Neural cell (in vitro differentiated cells): ENCODE measurements at regions not wholly inside any gene's neighbourhood (a gene's known extent, or its start where the extent isn't known, plus 50 kb on each side); places are given as distances from the start of the nearest gene placed in this dataset.
"Not testable (repeated sequence)": the region's sequence is repeated elsewhere in the genome, so short reads cannot be mapped to it uniquely, and the experiment has no call there.

Source experiments
- H2AFZ ChIP-seq: fragments of 200-600, 300-800 bp; sonication (generic), shearing (Covaris generic); 2 replicates; pipeline ENCODE4 v1.6.0; 2014; ENCODE audit warnings: low read depth, mild to moderate bottlenecking, antibody characterized with exemption, low read length, moderate library complexity
- H3F3A ChIP-seq: fragments of 200-600 bp; shearing (Covaris generic); 2 replicates; pipeline ENCODE4 v1.6.1; 2016; ENCODE audit warnings: mild to moderate bottlenecking, moderate library complexity, mixed read lengths, antibody characterized with exemption, low read length; ENCODE audit not compliant: insufficient read depth, poor library complexity, severe bottlenecking
- H3K27ac ChIP-seq: fragments of 200-600, 300-800 bp; sonication (generic), shearing (Covaris generic); 2 replicates; pipeline ENCODE4 v1.5.1; 2014; ENCODE audit warnings: mild to moderate bottlenecking, low read length, moderate library complexity
- H3K27me3 ChIP-seq: fragments of 300-800, 200-600 bp; sonication (generic), shearing (Covaris generic); 2 replicates; pipeline ENCODE4 v1.6.0; 2014; ENCODE audit warnings: mild to moderate bottlenecking, low read depth, low read length, moderate library complexity; ENCODE audit not compliant: insufficient read depth
- H3K36me3 ChIP-seq: fragments of 300-800, 200-600 bp; sonication (generic), shearing (Covaris generic); 2 replicates; pipeline ENCODE4 v1.5.1; 2014; ENCODE audit warnings: mild to moderate bottlenecking, antibody characterized with exemption, low read length, moderate library complexity; ENCODE audit not compliant: insufficient read depth
- H3K4me2 ChIP-seq: fragments of 300-800, 200-600 bp; sonication (generic), shearing (Covaris generic); 2 replicates; pipeline ENCODE4 v1.6.0; 2014; ENCODE audit warnings: mild to moderate bottlenecking, low read length
- H3K4me3 ChIP-seq: fragments of 300-800, 200-600 bp; sonication (generic), shearing (Covaris generic); 2 replicates; pipeline ENCODE4 v1.5.1; 2014; ENCODE audit warnings: mild to moderate bottlenecking, low read length, moderate library complexity
- H3K79me2 ChIP-seq: fragments of 200-600 bp; shearing (Covaris generic); replicated peaks from 2 replicates; pipeline ENCODE4 v1.6.0; 2014; ENCODE audit warnings: mild to moderate bottlenecking, low read length, moderate library complexity; ENCODE audit not compliant: insufficient read depth
- H3K9ac ChIP-seq: fragments of 300-800, 200-600 bp; sonication (generic), shearing (Covaris generic); 2 replicates; pipeline ENCODE4 v1.6.1; 2016; ENCODE audit warnings: mild to moderate bottlenecking, low read length, mixed read lengths
- H3K9me2 ChIP-seq: fragments of 200-600 bp; shearing (Covaris generic); 2 replicates; pipeline ENCODE4 v1.6.1; 2016; ENCODE audit warnings: mild to moderate bottlenecking, low read length, mixed read lengths; ENCODE audit not compliant: insufficient read depth
- H3K9me3 ChIP-seq: fragments of 200-600, 300-800 bp; sonication (generic), shearing (Covaris generic); 2 replicates; pipeline ENCODE4 v1.6.1; 2016; ENCODE audit warnings: mild to moderate bottlenecking, mixed run types, low read length, moderate library complexity, mixed read lengths
- H4K20me1 ChIP-seq: fragments of 200-600 bp; shearing (Covaris generic); 2 replicates; pipeline ENCODE4 v1.6.1; 2016; ENCODE audit warnings: mild to moderate bottlenecking, mixed run types; ENCODE audit not compliant: insufficient read depth
- EP300 ChIP-seq: fragments of 450-650 bp; conservative IDR thresholded peaks from 2 replicates; pipeline ENCODE4 v1.6.1; 2014; ENCODE audit warnings: antibody characterized with exemption, mild to moderate bottlenecking, moderate library complexity; ENCODE audit not compliant: poor library complexity, severe bottlenecking
- EZH2 ChIP-seq: fragments of 200-600, 300-800 bp; shearing (Covaris generic), sonication (generic); IDR thresholded peaks from 2 replicates; pipeline ENCODE4 v1.6.1; 2014; ENCODE audit warnings: antibody characterized with exemption, low read length, borderline replicate concordance, mild to moderate bottlenecking; ENCODE audit not compliant: insufficient read depth, poor library complexity, severe bottlenecking
- MXI1 ChIP-seq: fragments of 450-650 bp; conservative IDR thresholded peaks from 2 replicates; pipeline ENCODE4 v1.6.1; 2014; ENCODE audit warnings: antibody characterized with exemption, mild to moderate bottlenecking; ENCODE audit not compliant: poor library complexity, severe bottlenecking
- POLR2AphosphoS5 ChIP-seq: IDR thresholded peaks from 2 replicates; pipeline ENCODE4 v1.6.1; 2012
- RAD21 ChIP-seq: fragments of 450-650 bp; conservative IDR thresholded peaks from 2 replicates; pipeline ENCODE4 v1.6.1; 2014; ENCODE audit warnings: antibody characterized with exemption, mild to moderate bottlenecking, moderate library complexity
- REST ChIP-seq: IDR thresholded peaks from 2 replicates; pipeline ENCODE4 v1.6.1; 2012; ENCODE audit warnings: borderline replicate concordance
- SMC3 ChIP-seq: fragments of 450-650 bp; conservative IDR thresholded peaks from 2 replicates; pipeline ENCODE4 v1.6.1; 2014; ENCODE audit warnings: antibody characterized with exemption, mild to moderate bottlenecking, moderate library complexity; ENCODE audit not compliant: poor library complexity
- TAF1 ChIP-seq: IDR thresholded peaks from 2 replicates; pipeline ENCODE4 v1.6.1; 2012; ENCODE audit warnings: low read depth
- TF ChIP-seq, protein P1 (sequence below): fragments of 450-650 bp; IDR thresholded peaks from 2 replicates; pipeline ENCODE4 v1.5.1; 2014; ENCODE audit warnings: antibody characterized with exemption, mild to moderate bottlenecking, moderate library complexity; ENCODE audit not compliant: poor library complexity, severe bottlenecking

GRCh38 chr7:37604078-37604477 lies 79.5 kb upstream of the GPR141 start:
- TF ChIP-seq SMC3 (no peak), EZH2 (no peak)
- H4K20me1 ChIP-seq = no peaks in the 10 kb centered on the region
- H3F3A ChIP-seq = no peaks in the 10 kb centered on the region
- no peaks in the 10 kb centered on the region for H3K79me2 ChIP-seq
- H3K9ac ChIP-seq = no peak overlapping the region
- no peak overlapping the region for H2AFZ ChIP-seq
- H3K36me3 ChIP-seq = no peaks in the 10 kb centered on the region
- H3K4me2 ChIP-seq = no peak overlapping the region
- no peaks in the 10 kb centered on the region for H3K27me3 ChIP-seq
- H3K27ac ChIP-seq = no peak overlapping the region
- no peak overlapping the region for H3K4me3 ChIP-seq
- no peaks in the 10 kb centered on the region for H3K9me3 ChIP-seq
- H3K9me2 ChIP-seq = no peaks in the 10 kb centered on the region

- not testable (repeated sequence) for H3K9ac ChIP-seq, H3K79me2 ChIP-seq, H2AFZ ChIP-seq, H3K4me2 ChIP-seq, H3K27me3 ChIP-seq, H4K20me1 ChIP-seq, H3K9me2 ChIP-seq, H3K27ac ChIP-seq, H3K9me3 ChIP-seq, H3K36me3 ChIP-seq, H3F3A ChIP-seq, H3K4me3 ChIP-seq
Observed at GRCh38 chr7:37617406-37617805, 66.2 kb upstream of the GPR141 start.

- Histone ChIP-seq H3K4me3 (no peak overlapping the region), H3F3A (no peaks in the 10 kb centered on the region)
Observed at GRCh38 chr7:37633048-37633447, 50.5 kb upstream of the GPR141 start.

More at GRCh38 chr7:37633048-37633447, 50.5 kb upstream of the GPR141 start:
- Histone ChIP-seq H3K9ac (no peak overlapping the region), H3K27ac (no peak overlapping the region), H2AFZ (no peak overlapping the region), H4K20me1 (no peaks in the 10 kb centered on the region), H3K9me3 (peaks cover 4% of the 10 kb centered on the region), H3K79me2 (no peaks in the 10 kb centered on the region), H3K4me2 (no peak overlapping the region), H3K27me3 (no peaks in the 10 kb centered on the region), H3K9me2 (no peaks in the 10 kb centered on the region), H3K36me3 (no peaks in the 10 kb centered on the region)
- TF ChIP-seq RAD21 = no peak
- no peak for TF ChIP-seq POLR2AphosphoS5
- no peak for TF ChIP-seq EZH2
- TF ChIP-seq, protein P1, sequence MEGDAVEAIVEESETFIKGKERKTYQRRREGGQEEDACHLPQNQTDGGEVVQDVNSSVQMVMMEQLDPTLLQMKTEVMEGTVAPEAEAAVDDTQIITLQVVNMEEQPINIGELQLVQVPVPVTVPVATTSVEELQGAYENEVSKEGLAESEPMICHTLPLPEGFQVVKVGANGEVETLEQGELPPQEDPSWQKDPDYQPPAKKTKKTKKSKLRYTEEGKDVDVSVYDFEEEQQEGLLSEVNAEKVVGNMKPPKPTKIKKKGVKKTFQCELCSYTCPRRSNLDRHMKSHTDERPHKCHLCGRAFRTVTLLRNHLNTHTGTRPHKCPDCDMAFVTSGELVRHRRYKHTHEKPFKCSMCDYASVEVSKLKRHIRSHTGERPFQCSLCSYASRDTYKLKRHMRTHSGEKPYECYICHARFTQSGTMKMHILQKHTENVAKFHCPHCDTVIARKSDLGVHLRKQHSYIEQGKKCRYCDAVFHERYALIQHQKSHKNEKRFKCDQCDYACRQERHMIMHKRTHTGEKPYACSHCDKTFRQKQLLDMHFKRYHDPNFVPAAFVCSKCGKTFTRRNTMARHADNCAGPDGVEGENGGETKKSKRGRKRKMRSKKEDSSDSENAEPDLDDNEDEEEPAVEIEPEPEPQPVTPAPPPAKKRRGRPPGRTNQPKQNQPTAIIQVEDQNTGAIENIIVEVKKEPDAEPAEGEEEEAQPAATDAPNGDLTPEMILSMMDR = no peak
- TF ChIP-seq TAF1 = no peak
- TF ChIP-seq SMC3 = no peak
- no peak for TF ChIP-seq MXI1
- no peak for TF ChIP-seq EP300
- no peak for TF ChIP-seq REST
